H9 (cell line): ENCODE measurements at regions not wholly inside any gene's neighbourhood (a gene's known extent, or its start where the extent isn't known, plus 50 kb on each side); places are given as distances from the start of the nearest gene placed in this dataset.

Experiments
- DNase-seq: peaks from one replicate; pipeline ENCODE4 v3.0.0-alpha.2; 2017
- H2AFZ ChIP-seq: one replicate; pipeline ENCODE4 v1.6.1; 2013; ENCODE audit warnings: mild to moderate bottlenecking, low read length, control low read depth, moderate library complexity
- H2AK5ac ChIP-seq: 2 replicates; pipeline ENCODE4 v1.6.1; 2013; ENCODE audit warnings: low read length, control low read depth, mixed read lengths; ENCODE audit not compliant: insufficient read length
- H2BK120ac ChIP-seq: one replicate; pipeline ENCODE4 v1.6.1; 2013; ENCODE audit warnings: low read depth, mild to moderate bottlenecking, low read length, control low read depth, inconsistent platforms; ENCODE audit not compliant: poor library complexity, severe bottlenecking
- H2BK12ac ChIP-seq: 2 replicates; pipeline ENCODE4 v1.6.1; 2013; ENCODE audit warnings: low read length, control low read depth, mixed read lengths, low read depth; ENCODE audit not compliant: insufficient read length
- H2BK15ac ChIP-seq: 2 replicates; pipeline ENCODE4 v1.6.1; 2013; ENCODE audit warnings: low read depth, low read length, control low read depth
- H2BK20ac ChIP-seq: one replicate; pipeline ENCODE4 v1.6.1; 2013; ENCODE audit warnings: low read depth, mild to moderate bottlenecking, low read length, control low read depth, inconsistent platforms; ENCODE audit not compliant: poor library complexity, severe bottlenecking
- H2BK5ac ChIP-seq: 2 replicates; pipeline ENCODE4 v1.6.1; 2013; ENCODE audit warnings: low read length, control low read depth, mixed read lengths; ENCODE audit not compliant: insufficient read length
- H3K14ac ChIP-seq: 2 replicates; pipeline ENCODE4 v1.6.1; 2013; ENCODE audit warnings: low read length, control low read depth; ENCODE audit not compliant: insufficient read depth
- H3K18ac ChIP-seq: 2 replicates; pipeline ENCODE4 v1.6.1; 2013; ENCODE audit warnings: low read depth, mild to moderate bottlenecking, mixed read lengths, low read length, control low read depth; ENCODE audit not compliant: insufficient read length
- H3K23ac ChIP-seq: 2 replicates; pipeline ENCODE4 v1.6.1; 2013; ENCODE audit warnings: low read length, control low read depth, mixed read lengths, low read depth; ENCODE audit not compliant: insufficient read length
- H3K23me2 ChIP-seq: 2 replicates; pipeline ENCODE4 v1.6.1; 2013; ENCODE audit warnings: low read depth, mild to moderate bottlenecking, mixed read lengths, low read length, control low read depth; ENCODE audit not compliant: insufficient read length, poor library complexity, severe bottlenecking
- H3K27ac ChIP-seq: 2 replicates; pipeline ENCODE4 v1.5.1; 2013; ENCODE audit warnings: low read length, control low read depth, mixed read lengths, low read depth; ENCODE audit not compliant: insufficient read length
- H3K27me3 ChIP-seq: 2 replicates; pipeline ENCODE4 v1.6.1; 2013; ENCODE audit warnings: low read length, control low read depth, inconsistent platforms; ENCODE audit not compliant: insufficient read depth
- H3K4ac ChIP-seq: 2 replicates; pipeline ENCODE4 v1.6.1; 2013; ENCODE audit warnings: low read depth, mild to moderate bottlenecking, control low read depth, inconsistent platforms, low read length, moderate library complexity
- H3K4me1 ChIP-seq: 2 replicates; pipeline ENCODE4 v1.6.1; 2013; ENCODE audit warnings: low read length, control low read depth, inconsistent platforms; ENCODE audit not compliant: insufficient read depth
- H3K4me2 ChIP-seq: 2 replicates; pipeline ENCODE4 v1.6.1; 2013; ENCODE audit warnings: low read length, control low read depth, mixed read lengths; ENCODE audit not compliant: insufficient read length, insufficient read depth
- H3K56ac ChIP-seq: 2 replicates; pipeline ENCODE4 v1.6.1; 2013; ENCODE audit warnings: low read depth, mild to moderate bottlenecking, mixed read lengths, low read length, control low read depth; ENCODE audit not compliant: insufficient read length
- H3K79me1 ChIP-seq: 2 replicates; pipeline ENCODE4 v1.6.1; 2013; ENCODE audit warnings: low read depth, mild to moderate bottlenecking, moderate library complexity, low read length, control low read depth, inconsistent platforms; ENCODE audit not compliant: insufficient read depth, poor library complexity, severe bottlenecking
- H3K79me2 ChIP-seq: 2 replicates; pipeline ENCODE4 v1.6.1; 2013; ENCODE audit warnings: low read length, control low read depth, inconsistent platforms; ENCODE audit not compliant: insufficient read depth
- H3K9ac ChIP-seq: 2 replicates; pipeline ENCODE4 v1.6.1; 2013; ENCODE audit warnings: low read length, control low read depth, mixed read lengths; ENCODE audit not compliant: insufficient read length; ENCODE audit errors: extremely low read depth
- H3K9me3 ChIP-seq: one replicate; pipeline ENCODE4 v1.6.1; 2013; ENCODE audit warnings: low read depth, low read length, inconsistent platforms; ENCODE audit not compliant: control insufficient read depth
- H3T11ph ChIP-seq: one replicate; pipeline ENCODE4 v1.6.1; 2013; ENCODE audit warnings: mild to moderate bottlenecking, low read length, control low read depth, inconsistent platforms
- H4K20me1 ChIP-seq: one replicate; pipeline ENCODE4 v1.6.1; 2013; ENCODE audit not compliant: control insufficient read depth, insufficient read length, insufficient read depth
- H4K5ac ChIP-seq: 2 replicates; pipeline ENCODE4 v1.6.1; 2013; ENCODE audit warnings: low read depth, mild to moderate bottlenecking, mixed read lengths, low read length, control low read depth; ENCODE audit not compliant: insufficient read length
- H4K8ac ChIP-seq: replicated peaks from 2 replicates; pipeline ENCODE4 v1.6.1; 2013; ENCODE audit warnings: low read length, control low read depth, mixed read lengths, low read depth; ENCODE audit not compliant: insufficient read length
- H4K91ac ChIP-seq: 2 replicates; pipeline ENCODE4 v1.6.1; 2013; ENCODE audit warnings: low read depth, mild to moderate bottlenecking, moderate library complexity, mixed read lengths, low read length, control low read depth; ENCODE audit not compliant: insufficient read length
- H3K27ac Mint-ChIP-seq, 3 experiments: 2 replicates in 2 of 3; 3 replicates in 1 of 3; pipeline ENCODE4 v1.8.0; 2020 to 2021; ENCODE audit warnings: mixed read lengths in 3 of 3, mild to moderate bottlenecking in 1 of 3, moderate library complexity in 1 of 3
- H3K27me3 Mint-ChIP-seq: 2 replicates; pipeline ENCODE4 v1.8.0; 2021; ENCODE audit warnings: low read depth, mild to moderate bottlenecking, moderate library complexity, mixed read lengths
- H3K36me3 Mint-ChIP-seq, 3 experiments: 2 replicates in 2 of 3; 3 replicates in 1 of 3; pipeline ENCODE4 v1.8.0; 2020 to 2021; ENCODE audit warnings: low read depth in 3 of 3, mixed read lengths in 3 of 3; ENCODE audit not compliant: insufficient read depth in 1 of 3
- H3K4me1 Mint-ChIP-seq, 2 experiments: 2 replicates each; pipeline ENCODE4 v1.8.0; 2020; ENCODE audit warnings: mixed read lengths in 2 of 2
- H3K4me3 Mint-ChIP-seq, 2 experiments: 2 replicates in 1 of 2; 3 replicates in 1 of 2; pipeline ENCODE4 v1.8.0; 2020 to 2021; ENCODE audit warnings: mild to moderate bottlenecking in 2 of 2, mixed read lengths in 2 of 2, moderate library complexity in 1 of 2
- H3K9me3 Mint-ChIP-seq, 2 experiments: 2 replicates in 1 of 2; 3 replicates in 1 of 2; pipeline ENCODE4 v1.8.0; 2020; ENCODE audit warnings: mild to moderate bottlenecking in 2 of 2, mixed read lengths in 2 of 2, moderate library complexity in 1 of 2
- whole genome bisulfite sequencing: extraction: QIAGEN DNeasy Blood & Tissue Kit; methylation state at CpG from one replicate; pipeline ENCODE4 v1.1.7; 2013; ENCODE audit warnings: missing lambda C conversion rate, low lambda C conversion rate, mixed read lengths; ENCODE audit not compliant: insufficient read length; ENCODE audit errors: extremely low coverage; 5-methylcytosine and 5-hydroxymethylcytosine counted together
- TF ChIP-seq, protein P1 (sequence below): fragments of 200-600 bp; sonication (generic); conservative IDR thresholded peaks from 3 replicates; pipeline ENCODE4 v1.8.0; 2021; ENCODE audit warnings: antibody characterized with exemption, mild to moderate bottlenecking

DNA sequence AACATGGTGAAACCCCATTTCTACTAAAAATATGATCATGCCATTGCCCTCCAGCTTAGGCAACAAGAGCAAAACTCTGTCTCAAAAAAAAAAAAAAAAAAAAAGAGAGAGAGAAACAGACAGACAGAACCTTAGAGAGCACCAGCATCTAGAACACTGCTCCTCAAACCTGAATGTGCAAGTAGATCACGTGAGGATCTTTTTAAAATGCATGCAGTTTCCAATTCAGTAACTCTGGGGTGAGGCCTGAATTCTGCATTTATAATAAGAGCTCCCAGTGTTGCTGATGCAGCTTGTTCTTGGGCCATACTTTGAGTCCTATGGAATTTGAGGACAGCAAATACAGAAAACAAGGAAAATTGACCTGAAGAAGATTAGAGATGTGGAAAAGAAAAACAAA is 218.3 kb downstream of the ALDH8A1 start:
- H3K9ac ChIP-seq: no peak overlapping the region
- no peak overlapping the region for H3K56ac ChIP-seq
- H2AK5ac ChIP-seq: no peak overlapping the region
- H3K27me3 ChIP-seq: no peaks in the 10 kb centered on the region
- H3K79me1 ChIP-seq: no peaks in the 10 kb centered on the region
- no peak overlapping the region for H3K4ac ChIP-seq
- H2BK20ac ChIP-seq: no peak overlapping the region
- no peaks in the 10 kb centered on the region for H3K9me3 Mint-ChIP-seq
- no peak overlapping the region for H3K4me2 ChIP-seq
- H3K4me1 ChIP-seq: 0 out of 2 replicates have a peak, but pooled peaks cover 3% of the 10 kb centered on the region
- H4K5ac ChIP-seq: no peak overlapping the region
- H3K4me1 Mint-ChIP-seq: peaks cover 12 to 13% of the 10 kb centered on the region in 2 experiments
- no peaks in the 10 kb centered on the region for H3K23me2 ChIP-seq
- H3K27me3 Mint-ChIP-seq: no peaks in the 10 kb centered on the region
- no peak overlapping the region for H3T11ph ChIP-seq
- H3K18ac ChIP-seq: no peak overlapping the region
- H3K36me3 Mint-ChIP-seq: no peaks in the 10 kb centered on the region; a peak in 1 of 7 replicates
- H3K14ac ChIP-seq: no peak overlapping the region
- H3K9me3 ChIP-seq: no peaks in the 10 kb centered on the region
- TF ChIP-seq, protein P1, sequence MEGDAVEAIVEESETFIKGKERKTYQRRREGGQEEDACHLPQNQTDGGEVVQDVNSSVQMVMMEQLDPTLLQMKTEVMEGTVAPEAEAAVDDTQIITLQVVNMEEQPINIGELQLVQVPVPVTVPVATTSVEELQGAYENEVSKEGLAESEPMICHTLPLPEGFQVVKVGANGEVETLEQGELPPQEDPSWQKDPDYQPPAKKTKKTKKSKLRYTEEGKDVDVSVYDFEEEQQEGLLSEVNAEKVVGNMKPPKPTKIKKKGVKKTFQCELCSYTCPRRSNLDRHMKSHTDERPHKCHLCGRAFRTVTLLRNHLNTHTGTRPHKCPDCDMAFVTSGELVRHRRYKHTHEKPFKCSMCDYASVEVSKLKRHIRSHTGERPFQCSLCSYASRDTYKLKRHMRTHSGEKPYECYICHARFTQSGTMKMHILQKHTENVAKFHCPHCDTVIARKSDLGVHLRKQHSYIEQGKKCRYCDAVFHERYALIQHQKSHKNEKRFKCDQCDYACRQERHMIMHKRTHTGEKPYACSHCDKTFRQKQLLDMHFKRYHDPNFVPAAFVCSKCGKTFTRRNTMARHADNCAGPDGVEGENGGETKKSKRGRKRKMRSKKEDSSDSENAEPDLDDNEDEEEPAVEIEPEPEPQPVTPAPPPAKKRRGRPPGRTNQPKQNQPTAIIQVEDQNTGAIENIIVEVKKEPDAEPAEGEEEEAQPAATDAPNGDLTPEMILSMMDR: no peak
- H2AFZ ChIP-seq: no peak overlapping the region
- H2BK120ac ChIP-seq: no peak overlapping the region
- no peaks in the 10 kb centered on the region for H4K20me1 ChIP-seq
- no peak overlapping the region for H3K23ac ChIP-seq
- no peak overlapping the region for H2BK15ac ChIP-seq
- H3K4me3 Mint-ChIP-seq: no peak overlapping the region
- no peak for DNase-seq
- no peak overlapping the region for H2BK12ac ChIP-seq
- H4K8ac ChIP-seq: no peak overlapping the region
- WGBS: no CpG with 5 or more reads among the region's 1 CpG
- no peak overlapping the region for H2BK5ac ChIP-seq
- H4K91ac ChIP-seq: no peak overlapping the region
- no peaks in the 10 kb centered on the region for H3K79me2 ChIP-seq
- no peak overlapping the region for H3K27ac Mint-ChIP-seq
- no peak overlapping the region for H3K27ac ChIP-seq
